CD14-positive monocyte (primary cell): ENCODE measurements at regions not wholly inside any gene's neighbourhood (a gene's known extent, or its start where the extent isn't known, plus 50 kb on each side); places are given as distances from the start of the nearest gene placed in this dataset.

Experiments
- DNase-seq, 3 donors: peaks; one replicate each; pipeline ENCODE4 v3.0.0-alpha.2; 2011 to 2022
- H2AFZ ChIP-seq: 2 replicates; pipeline ENCODE4 v1.6.0; 2012; ENCODE audit warnings: mild to moderate bottlenecking, low read depth, low read length, inconsistent platforms; ENCODE audit not compliant: insufficient read depth, poor library complexity, severe bottlenecking
- H3K27ac ChIP-seq, 2 donors: 1 replicate in 1 of 2; 2 replicates in 1 of 2; pipeline ENCODE4 v1.5.1; 2012 to 2013; ENCODE audit warnings: low read length in 2 of 2, control low read depth in 1 of 2, inconsistent platforms in 1 of 2, low read depth in 1 of 2, mild to moderate bottlenecking in 1 of 2
- H3K27me3 ChIP-seq, 2 donors: one replicate each; pipeline versions ENCODE4 v1.6.0 to v1.6.1; 2011 to 2013; ENCODE audit warnings: low read length in 2 of 2; ENCODE audit not compliant: control insufficient read depth in 2 of 2, insufficient read depth in 2 of 2
- H3K36me3 ChIP-seq, 2 donors: replicated peaks in 1 of 2; 1 replicate in 1 of 2; 2 replicates in 1 of 2; pipeline versions ENCODE4 v1.5.1 to v1.6.1; 2012 to 2013; ENCODE audit warnings: low read length in 2 of 2, control low read depth in 1 of 2, inconsistent platforms in 1 of 2, mild to moderate bottlenecking in 1 of 2; ENCODE audit not compliant: insufficient read depth in 2 of 2, control insufficient read depth in 1 of 2
- H3K4me1 ChIP-seq, 2 donors: 1 replicate in 1 of 2; 2 replicates in 1 of 2; pipeline versions ENCODE4 v1.5.1 to v1.6.1; 2012 to 2013; ENCODE audit warnings: low read length in 2 of 2, control low read depth in 1 of 2, inconsistent platforms in 1 of 2, mild to moderate bottlenecking in 1 of 2, moderate library complexity in 1 of 2; ENCODE audit not compliant: insufficient read depth in 2 of 2, control insufficient read depth in 1 of 2
- H3K4me2 ChIP-seq: replicated peaks from 2 replicates; pipeline ENCODE3; 2012; ENCODE audit warnings: low read length, moderate library complexity, mild to moderate bottlenecking; ENCODE audit not compliant: poor library complexity, severe bottlenecking; ENCODE audit errors: extremely low read depth
- H3K4me3 ChIP-seq, 3 experiments: fragments of 200-600 bp in 1 of 3; sonication (generic) in 1 of 3; replicated peaks in 1 of 3; 1 replicate in 2 of 3; 2 replicates in 1 of 3; pipeline ENCODE4 v1.5.1; 2011 to 2013; ENCODE audit warnings: low read length in 3 of 3, mild to moderate bottlenecking in 3 of 3, control low read depth in 2 of 3, low read depth in 2 of 3, inconsistent platforms in 1 of 3, moderate library complexity in 1 of 3
- H3K79me2 ChIP-seq: 2 replicates; pipeline ENCODE4 v1.6.0; 2012; ENCODE audit warnings: mild to moderate bottlenecking, control low read depth, inconsistent platforms, low read length, moderate library complexity; ENCODE audit not compliant: insufficient read depth
- H3K9ac ChIP-seq: 2 replicates; pipeline ENCODE4 v1.6.0; 2017; ENCODE audit warnings: low read length, mild to moderate bottlenecking; ENCODE audit not compliant: insufficient read depth, poor library complexity, severe bottlenecking
- H3K9me3 ChIP-seq, 2 donors: replicated peaks in 1 of 2; 1 replicate in 1 of 2; 2 replicates in 1 of 2; pipeline versions ENCODE4 v1.5.1 to v1.6.1; 2012 to 2013; ENCODE audit warnings: low read length in 2 of 2, control low read depth in 1 of 2; ENCODE audit not compliant: control insufficient read depth in 1 of 2, insufficient read depth in 1 of 2
- H4K20me1 ChIP-seq: 2 replicates; pipeline ENCODE4 v1.6.0; 2012; ENCODE audit warnings: mild to moderate bottlenecking, low read length, control low read depth, moderate library complexity; ENCODE audit not compliant: insufficient read depth
- H3K27ac Mint-ChIP-seq, 7 donors: one replicate each; pipeline ENCODE4 v1.8.0; 2020; ENCODE audit warnings: mild to moderate bottlenecking in 7 of 7, mixed read lengths in 7 of 7, moderate library complexity in 6 of 7, inconsistent platforms in 2 of 7
- H3K27me3 Mint-ChIP-seq, 3 donors: one replicate each; pipeline ENCODE4 v1.8.0; 2021 to 2022; ENCODE audit warnings: low read depth in 3 of 3, mild to moderate bottlenecking in 3 of 3, mixed read lengths in 3 of 3, moderate library complexity in 3 of 3, inconsistent platforms in 1 of 3
- H3K36me3 Mint-ChIP-seq, 2 donors: one replicate each; pipeline ENCODE4 v1.8.0; 2020; ENCODE audit warnings: mixed read lengths in 2 of 2, inconsistent platforms in 1 of 2, mild to moderate bottlenecking in 1 of 2
- H3K4me1 Mint-ChIP-seq: one replicate; pipeline ENCODE4 v1.8.0; 2020; ENCODE audit warnings: mild to moderate bottlenecking, mixed read lengths
- H3K4me3 Mint-ChIP-seq, 2 donors: one replicate each; pipeline ENCODE4 v1.8.0; 2020; ENCODE audit warnings: mild to moderate bottlenecking in 2 of 2, mixed read lengths in 2 of 2, moderate library complexity in 1 of 2
- H3K9me3 Mint-ChIP-seq, 7 donors: one replicate each; pipeline ENCODE4 v1.8.0; 2020 to 2022; ENCODE audit warnings: mixed read lengths in 7 of 7, mild to moderate bottlenecking in 6 of 7, moderate library complexity in 6 of 7, inconsistent platforms in 2 of 7
- CTCF ChIP-seq: fragments of 200-600 bp; IDR thresholded peaks from one replicate; pipeline ENCODE4 v1.8.0; 2022; ENCODE audit warnings: antibody characterized with exemption, mild to moderate bottlenecking
- WGBS: methylation state at CpG from one replicate; pipeline ENCODE4 v1.1.5; 2013; ENCODE audit warnings: missing lambda C conversion rate; ENCODE audit not compliant: insufficient coverage; 5-methylcytosine and 5-hydroxymethylcytosine counted together
- intact Hi-C, 2 donors: fragments of 100-400 bp; cut with micrococcal nuclease; formaldehyde crosslinking; loops; one replicate each; pipeline versions ENCODE4 v1.15.0 to v1.15.1; 2023

GRCh38 chr12:90339837-90340236 lies 615.1 kb downstream of the CCER1 start:
- no peak for DNase-seq
- H3K36me3 ChIP-seq = no peaks in the 10 kb centered on the region
- H3K36me3 Mint-ChIP-seq = no peaks in the 10 kb centered on the region
- no peak overlapping the region for H2AFZ ChIP-seq
- no peak overlapping the region for H3K9ac ChIP-seq
- H3K27ac Mint-ChIP-seq = no peak overlapping the region
- H3K4me2 ChIP-seq = no peak overlapping the region
- H3K9me3 Mint-ChIP-seq = peaks cover 0 to 5% (median 0%) of the 10 kb centered on the region in 7 donors
- H3K79me2 ChIP-seq = no peaks in the 10 kb centered on the region
- intact Hi-C loops = no loop called here
- H4K20me1 ChIP-seq = no peaks in the 10 kb centered on the region
- peaks cover 0 to 5% of the 10 kb centered on the region in 2 donors for H3K9me3 ChIP-seq
- H3K4me3 ChIP-seq = no peak overlapping the region
- WGBS = no CpG with 5 or more reads among the region's 4 CpGs
- peaks cover 12 to 33% of the 10 kb centered on the region in 2 donors for H3K27me3 ChIP-seq
- H3K4me1 Mint-ChIP-seq = peaks cover 12% of the 10 kb centered on the region
- peaks cover 8 to 23% (median 10%) of the 10 kb centered on the region in 3 donors for H3K27me3 Mint-ChIP-seq
- H3K4me3 Mint-ChIP-seq = no peak overlapping the region
- H3K27ac ChIP-seq = no peak overlapping the region
- H3K4me1 ChIP-seq = peaks cover 6 to 12% of the 10 kb centered on the region in 2 donors
- TF ChIP-seq CTCF = no peak

- no peak for TF ChIP-seq CTCF
- Mint-ChIP-seq H3K9me3 (peaks cover 0 to 5% (median 0%) of the 10 kb centered on the region in 7 donors), H3K4me3 (no peak overlapping the region), H3K36me3 (no peaks in the 10 kb centered on the region), H3K27me3 (peaks cover 4 to 21% (median 10%) of the 10 kb centered on the region in 3 donors), H3K4me1 (peaks cover 13% of the 10 kb centered on the region), H3K27ac (no peak overlapping the region)
- H3K27ac ChIP-seq = no peak overlapping the region
- H3K79me2 ChIP-seq = no peaks in the 10 kb centered on the region
- no peak overlapping the region for H2AFZ ChIP-seq
- H3K4me2 ChIP-seq = no peak overlapping the region
- H3K9me3 ChIP-seq = peaks cover 0 to 5% of the 10 kb centered on the region in 2 donors
- no peak overlapping the region for H3K4me3 ChIP-seq
- intact Hi-C loops = no loop called here
- no peaks in the 10 kb centered on the region for H3K36me3 ChIP-seq
- H4K20me1 ChIP-seq = no peaks in the 10 kb centered on the region
- DNase-seq = no peak
- no peak overlapping the region for H3K9ac ChIP-seq
- H3K4me1 ChIP-seq = peaks cover 7 to 12% of the 10 kb centered on the region in 2 donors
- WGBS = no CpG with 5 or more reads among the region's 2 CpGs
- H3K27me3 ChIP-seq = peaks cover 7 to 38% of the 10 kb centered on the region in 2 donors
Measured at GRCh38 chr12:90338365-90338764, 616.6 kb downstream of the CCER1 start.
